ENCODE measurements at regions not wholly inside any gene's neighbourhood (a gene's known extent, or its start where the extent isn't known, plus 50 kb on each side); places are given as distances from the start of the nearest gene placed in this dataset.

DNA sequence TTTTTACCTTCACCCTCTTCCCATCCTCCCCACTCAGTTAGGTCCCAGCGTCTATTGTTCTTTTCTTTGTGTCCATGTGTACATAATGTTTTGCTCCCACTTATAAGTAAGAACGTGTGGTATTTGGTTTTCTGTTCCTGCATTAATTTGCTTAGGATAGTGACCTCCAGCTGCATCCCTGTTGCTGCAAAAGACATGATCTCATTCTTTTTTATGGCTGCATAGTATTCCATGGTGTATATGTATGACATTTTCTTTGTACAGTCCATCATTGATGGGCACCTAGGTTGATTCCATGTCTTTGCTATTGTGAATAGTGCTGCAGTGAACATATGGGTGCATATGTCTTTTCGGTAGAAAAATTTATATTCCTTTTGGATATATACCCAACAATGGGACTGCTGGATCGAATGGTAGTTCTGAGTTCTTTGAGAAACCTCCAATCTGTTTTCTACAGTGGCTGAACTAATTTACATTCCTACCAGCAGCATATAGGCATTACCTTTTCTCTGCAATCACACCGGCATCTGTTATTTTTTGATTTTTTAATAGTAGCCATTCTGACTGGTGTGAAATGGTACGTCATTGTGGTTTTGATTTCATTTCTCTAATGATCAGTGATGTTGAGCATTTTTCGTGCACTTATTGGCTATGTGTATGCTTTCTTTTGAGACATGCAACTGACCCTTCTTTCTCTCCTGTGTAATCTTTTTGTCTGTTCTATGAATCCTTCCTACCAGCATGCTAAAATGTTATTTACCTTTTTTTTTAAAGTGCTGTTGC lies 279.7 kb upstream of the AMIGO2 start:
- TF ChIP-seq POLR2A (IDR thresholded peaks at IDR 0.05) = no peak
- TF ChIP-seq, protein P1, sequence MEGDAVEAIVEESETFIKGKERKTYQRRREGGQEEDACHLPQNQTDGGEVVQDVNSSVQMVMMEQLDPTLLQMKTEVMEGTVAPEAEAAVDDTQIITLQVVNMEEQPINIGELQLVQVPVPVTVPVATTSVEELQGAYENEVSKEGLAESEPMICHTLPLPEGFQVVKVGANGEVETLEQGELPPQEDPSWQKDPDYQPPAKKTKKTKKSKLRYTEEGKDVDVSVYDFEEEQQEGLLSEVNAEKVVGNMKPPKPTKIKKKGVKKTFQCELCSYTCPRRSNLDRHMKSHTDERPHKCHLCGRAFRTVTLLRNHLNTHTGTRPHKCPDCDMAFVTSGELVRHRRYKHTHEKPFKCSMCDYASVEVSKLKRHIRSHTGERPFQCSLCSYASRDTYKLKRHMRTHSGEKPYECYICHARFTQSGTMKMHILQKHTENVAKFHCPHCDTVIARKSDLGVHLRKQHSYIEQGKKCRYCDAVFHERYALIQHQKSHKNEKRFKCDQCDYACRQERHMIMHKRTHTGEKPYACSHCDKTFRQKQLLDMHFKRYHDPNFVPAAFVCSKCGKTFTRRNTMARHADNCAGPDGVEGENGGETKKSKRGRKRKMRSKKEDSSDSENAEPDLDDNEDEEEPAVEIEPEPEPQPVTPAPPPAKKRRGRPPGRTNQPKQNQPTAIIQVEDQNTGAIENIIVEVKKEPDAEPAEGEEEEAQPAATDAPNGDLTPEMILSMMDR (IDR thresholded peaks at IDR 0.05 in 4 of 5, conservative IDR thresholded peaks at IDR 0.05 in 1 of 5) = no peak

Measured in gastrocnemius medialis (tissue), 4 donors.